Stomach (tissue), 8 donors: ENCODE measurements at regions not wholly inside any gene's neighbourhood (a gene's known extent, or its start where the extent isn't known, plus 50 kb on each side); places are given as distances from the start of the nearest gene placed in this dataset.

Experiments used
- DNase-seq, 2 donors: peaks; one replicate each; pipeline versions ENCODE4 v3.0.0 to v3.0.0-alpha.2; 2013 to 2019
- H3K27ac ChIP-seq, 5 donors: fragments of 200-600 bp in 4 of 5; sonication (generic) in 4 of 5; one replicate each; pipeline ENCODE4 v1.5.1; 2013 to 2019; ENCODE audit warnings: mild to moderate bottlenecking in 1 of 5, moderate library complexity in 1 of 5
- H3K27me3 ChIP-seq, 3 donors: fragments of 200-600 bp; sonication (generic); one replicate each; pipeline ENCODE4 v1.5.1; 2017 to 2019; ENCODE audit warnings: mixed run types in 1 of 3
- H3K36me3 ChIP-seq, 4 donors: fragments of 200-600 bp; sonication (generic); 1 replicate in 3 of 4; 2 replicates in 1 of 4; pipeline ENCODE4 v1.5.1; 2016 to 2019
- H3K4me1 ChIP-seq, 4 donors: fragments of 200-600 bp; sonication (generic); one replicate each; pipeline ENCODE4 v1.5.1; 2016 to 2019
- H3K4me3 ChIP-seq, 4 donors: fragments of 200-600 bp; sonication (generic) in 3 of 4; one replicate each; pipeline ENCODE4 v1.5.1; 2016 to 2019; ENCODE audit warnings: mild to moderate bottlenecking in 1 of 4
- H3K9me3 ChIP-seq, 4 donors: fragments of 200-600 bp; sonication (generic); one replicate each; pipeline ENCODE4 v1.5.1; 2016 to 2019
- CTCF ChIP-seq, 7 experiments: fragments of 450-650 bp in 4 of 7; fragments of 200-600 bp in 3 of 7; sonication (generic) in 3 of 7; IDR thresholded peaks; one replicate each; pipeline ENCODE4 v1.5.1; 2016 to 2019; ENCODE audit warnings: antibody characterized with exemption in 7 of 7, control low read depth in 2 of 7, mild to moderate bottlenecking in 1 of 7
- EP300 ChIP-seq: sonication (generic); formaldehyde crosslinking; IDR thresholded peaks from one replicate; pipeline ENCODE4 v1.6.1; 2017; ENCODE audit warnings: antibody characterized with exemption
- POLR2A ChIP-seq, 4 donors: fragments of 450-650 bp; IDR thresholded peaks; one replicate each; pipeline ENCODE4 v1.6.1; 2016; ENCODE audit warnings: antibody characterized with exemption in 4 of 4, control low read depth in 2 of 4, mild to moderate bottlenecking in 1 of 4, moderate library complexity in 1 of 4
- POLR2AphosphoS5 ChIP-seq, 3 donors: sonication (generic); formaldehyde crosslinking; IDR thresholded peaks; one replicate each; pipeline ENCODE4 v1.6.1; 2016; ENCODE audit warnings: antibody characterized with exemption in 3 of 3
- WGBS, 5 donors: extraction: QIAGEN DNeasy Blood & Tissue Kit in 3 of 5; methylation state at CpG; one replicate each; pipeline versions ENCODE4 v1.1.5 to v1.1.7; 2013 to 2018; 5-methylcytosine and 5-hydroxymethylcytosine counted together
- intact Hi-C: fragments of 100-400 bp; cut with DNase I; formaldehyde crosslinking; loops from one replicate; pipeline ENCODE4 v1.15.1; 2023; ENCODE audit warnings: low total_unique reads
- donor health status: healthy with polysubstance abuse.
- donor health status: Bipolar disorder and iron deficiency.
- donor health status: healthy.

DNA sequence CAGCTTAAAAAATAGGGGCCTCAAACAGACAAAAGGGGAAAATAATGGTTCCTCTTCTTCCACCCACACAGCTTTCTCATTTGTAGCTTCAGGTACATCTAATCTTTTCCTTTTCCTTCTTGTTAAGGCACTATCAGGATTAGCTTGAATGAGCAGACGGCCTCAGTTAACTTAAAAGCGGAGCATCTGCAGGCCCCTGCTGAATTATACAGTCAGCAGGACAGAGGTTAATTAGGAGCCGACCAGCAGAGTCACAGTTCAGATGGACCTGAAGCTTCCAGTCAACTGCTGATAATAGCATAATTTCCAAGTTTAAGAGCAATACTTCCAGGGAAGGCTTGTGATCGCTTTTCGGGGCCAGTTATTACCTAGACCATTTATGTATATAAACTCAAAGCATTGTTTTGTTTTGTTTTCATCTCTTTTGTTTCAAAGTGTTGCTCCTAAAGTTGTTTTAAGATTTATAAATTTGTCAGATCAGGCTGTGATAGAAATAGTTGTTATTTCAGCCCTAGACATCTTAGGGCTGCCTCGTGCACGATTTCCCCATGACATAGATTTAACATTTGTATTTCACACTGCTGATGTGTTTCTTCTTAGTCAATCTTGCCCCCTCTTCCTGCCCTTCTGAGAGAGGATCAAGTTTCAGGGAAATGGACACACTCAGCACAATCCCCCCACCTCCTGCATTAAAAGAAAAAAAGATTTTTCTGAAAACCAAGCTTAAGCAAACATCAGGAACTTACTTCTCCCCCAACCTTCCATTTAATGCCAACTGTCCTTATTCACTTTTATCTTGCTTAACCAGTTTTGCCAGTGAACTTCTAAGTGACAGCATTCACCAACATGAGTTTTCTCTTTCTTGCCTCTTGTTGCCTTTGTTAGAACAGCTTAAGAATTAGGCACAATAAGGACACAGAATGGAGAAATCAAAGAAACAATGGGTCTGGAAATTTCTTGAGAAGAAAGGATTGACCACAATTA lies 449.8 kb downstream of the ARHGEF28 start:
- 61 to 80% (median 69%) methylated on average over 7 of the region's 7 CpGs for WGBS, 5 donors
- Histone ChIP-seq H3K4me1 (peaks cover 0 to 6% (median 2%) of the 10 kb centered on the region in 4 donors), H3K36me3 (no peaks in the 10 kb centered on the region), H3K9me3 (no peaks in the 10 kb centered on the region), H3K27ac (no peak overlapping the region), H3K27me3 (no peaks in the 10 kb centered on the region), H3K4me3 (no peak overlapping the region)
- no peak for TF ChIP-seq POLR2AphosphoS5 (IDR thresholded peaks at IDR 0.05)
- TF ChIP-seq CTCF (IDR thresholded peaks at IDR 0.05): no peak
- no peak for TF ChIP-seq POLR2A (IDR thresholded peaks at IDR 0.05)
- no peak for TF ChIP-seq EP300
- no peak for DNase-seq
- intact Hi-C loops: no loop called here

DNA sequence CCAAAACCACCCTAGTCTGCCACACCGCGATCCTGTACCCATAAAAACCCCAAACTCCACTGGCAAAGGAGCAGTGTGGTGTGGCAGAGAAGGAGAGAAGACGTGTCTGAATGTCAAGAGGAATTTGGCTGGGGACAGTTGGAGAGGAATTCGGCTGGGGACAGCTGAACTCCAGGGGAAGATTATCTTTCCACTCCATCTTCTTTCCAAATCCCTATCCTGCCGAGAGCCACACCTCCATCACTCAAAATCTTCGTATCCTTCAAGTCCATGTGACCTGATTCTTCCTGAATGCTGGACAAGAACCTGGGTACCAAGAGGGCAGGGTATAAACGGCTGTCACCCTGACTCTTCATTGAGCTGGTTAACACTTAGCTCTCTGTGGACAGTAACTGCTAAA lies 448.1 kb downstream of the ARHGEF28 start:
- H3K9me3 ChIP-seq: no peaks in the 10 kb centered on the region
- intact Hi-C loops: no loop called here
- no peak for TF ChIP-seq POLR2A (IDR thresholded peaks at IDR 0.05)
- TF ChIP-seq EP300: no peak
- TF ChIP-seq POLR2AphosphoS5 (IDR thresholded peaks at IDR 0.05): no peak
- DNase-seq: no peak
- 80 to 90% (median 87%) methylated on average over 7 of the region's 7 CpGs for WGBS, 5 donors
- no peaks in the 10 kb centered on the region for H3K27me3 ChIP-seq
- no peaks in the 10 kb centered on the region for H3K36me3 ChIP-seq
- H3K4me3 ChIP-seq: no peak overlapping the region
- peaks cover 0 to 6% (median 2%) of the 10 kb centered on the region in 4 donors for H3K4me1 ChIP-seq
- no peak overlapping the region for H3K27ac ChIP-seq

DNA sequence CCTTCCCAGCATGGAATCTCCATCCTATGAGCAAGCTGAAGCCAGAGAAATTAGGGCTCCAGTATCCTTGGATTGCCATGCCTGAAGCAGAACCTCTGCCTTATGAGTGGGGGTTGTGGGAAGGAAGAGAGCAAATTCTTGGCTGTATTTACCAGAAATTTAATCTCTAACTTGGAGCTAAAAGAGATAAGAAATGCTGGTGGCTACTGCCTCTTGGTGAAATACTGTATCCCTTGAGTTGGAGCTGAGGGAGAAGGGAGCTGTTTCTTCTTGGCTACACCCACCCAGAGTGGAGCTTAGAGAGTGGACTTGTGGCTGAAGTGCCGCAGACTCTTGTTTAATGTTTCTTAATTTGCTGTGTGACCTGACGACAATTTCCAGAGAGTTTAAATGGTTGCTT lies 447.3 kb downstream of the ARHGEF28 start:
- no peak for TF ChIP-seq CTCF (IDR thresholded peaks at IDR 0.05)
- no peak for TF ChIP-seq POLR2AphosphoS5 (IDR thresholded peaks at IDR 0.05)
- no peak for TF ChIP-seq EP300
- no peak for TF ChIP-seq POLR2A (IDR thresholded peaks at IDR 0.05)
- WGBS, 5 donors: 38 to 74% (median 62%) methylated on average over 2 of the region's 2 CpGs

GRCh38 chr5:74072646-74073045 lies 446.6 kb downstream of the ARHGEF28 start:
- H3K4me1 ChIP-seq: peaks cover 0 to 6% (median 2%) of the 10 kb centered on the region in 4 donors
- no peak overlapping the region for H3K27ac ChIP-seq
- no peaks in the 10 kb centered on the region for H3K36me3 ChIP-seq
- no peak overlapping the region for H3K4me3 ChIP-seq
- DNase-seq: no peak
- H3K27me3 ChIP-seq: no peaks in the 10 kb centered on the region
- TF ChIP-seq CTCF (IDR thresholded peaks at IDR 0.05) (no peak), POLR2A (IDR thresholded peaks at IDR 0.05) (no peak), POLR2AphosphoS5 (IDR thresholded peaks at IDR 0.05) (no peak), EP300 (no peak)
- H3K9me3 ChIP-seq: no peaks in the 10 kb centered on the region
- 91 to 95% (median 93%) methylated on average over 1 of the region's 1 CpG for WGBS, 5 donors
- intact Hi-C loops: no loop called here

More for the DNA sequence above, 447.3 kb downstream of the ARHGEF28 start:
- no peaks in the 10 kb centered on the region for H3K36me3 ChIP-seq
- H3K27me3 ChIP-seq: no peaks in the 10 kb centered on the region
- DNase-seq: peak in 1 of 2 donors; percentile 39
- H3K9me3 ChIP-seq: no peaks in the 10 kb centered on the region
- intact Hi-C loops: no loop called here
- H3K4me1 ChIP-seq: peaks cover 0 to 6% (median 2%) of the 10 kb centered on the region in 4 donors
- H3K27ac ChIP-seq: no peak overlapping the region
- H3K4me3 ChIP-seq: no peak overlapping the region
